ENCODE measurements at regions not wholly inside any gene's neighbourhood (a gene's known extent, or its start where the extent isn't known, plus 50 kb on each side); places are given as distances from the start of the nearest gene placed in this dataset.
"Not testable (repeated sequence)": the region's sequence is repeated elsewhere in the genome, so short reads cannot be mapped to it uniquely, and the experiment has no call there.

DNA sequence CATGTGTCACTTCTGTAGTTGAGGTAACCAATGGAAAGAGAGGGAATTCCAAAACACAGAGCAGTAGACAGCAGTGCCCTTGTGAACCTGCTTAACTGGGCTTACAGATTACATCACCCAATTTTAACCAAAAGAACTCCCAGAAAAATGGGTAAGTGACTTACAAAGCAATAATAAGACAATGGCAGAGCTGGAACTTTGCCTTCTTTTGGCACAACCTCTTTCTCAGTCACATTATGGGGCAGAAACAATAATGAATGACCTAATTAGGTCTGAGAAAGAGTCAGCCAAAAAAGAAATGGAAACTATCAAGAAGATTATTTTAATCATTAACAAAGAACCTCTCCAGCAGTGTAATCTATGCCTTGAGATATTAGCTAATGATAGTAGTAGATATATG is 146.5 kb downstream of the SPATA31D1 start:
- Histone ChIP-seq H3K36me3 (ENCODE audit: insufficient read depth, low read length, poor library complexity, severe bottlenecking) (no peaks in the 10 kb centered on the region), H3K4me3 (ENCODE audit: low read depth, low read length, poor library complexity, severe bottlenecking) (no peak overlapping the region), H3K27ac (ENCODE audit: low read depth, low read length, poor library complexity, severe bottlenecking) (no peak overlapping the region), H3K27me3 (replicated peaks; ENCODE audit: insufficient read depth, low read depth, low read length, poor library complexity) (peaks cover 4% of the 10 kb centered on the region), H3K4me1 (ENCODE audit: insufficient read depth, low read length, poor library complexity, severe bottlenecking) (no peaks in the 10 kb centered on the region), H3K9me3 (ENCODE audit: low read depth, low read length, poor library complexity, severe bottlenecking) (no peaks in the 10 kb centered on the region)
- TF ChIP-seq EZH2 (IDR thresholded peaks at IDR 0.05; ENCODE audit: borderline replicate concordance, low read depth, low read length, poor library complexity, severe bottlenecking) = no peak
- TF ChIP-seq, protein P1, sequence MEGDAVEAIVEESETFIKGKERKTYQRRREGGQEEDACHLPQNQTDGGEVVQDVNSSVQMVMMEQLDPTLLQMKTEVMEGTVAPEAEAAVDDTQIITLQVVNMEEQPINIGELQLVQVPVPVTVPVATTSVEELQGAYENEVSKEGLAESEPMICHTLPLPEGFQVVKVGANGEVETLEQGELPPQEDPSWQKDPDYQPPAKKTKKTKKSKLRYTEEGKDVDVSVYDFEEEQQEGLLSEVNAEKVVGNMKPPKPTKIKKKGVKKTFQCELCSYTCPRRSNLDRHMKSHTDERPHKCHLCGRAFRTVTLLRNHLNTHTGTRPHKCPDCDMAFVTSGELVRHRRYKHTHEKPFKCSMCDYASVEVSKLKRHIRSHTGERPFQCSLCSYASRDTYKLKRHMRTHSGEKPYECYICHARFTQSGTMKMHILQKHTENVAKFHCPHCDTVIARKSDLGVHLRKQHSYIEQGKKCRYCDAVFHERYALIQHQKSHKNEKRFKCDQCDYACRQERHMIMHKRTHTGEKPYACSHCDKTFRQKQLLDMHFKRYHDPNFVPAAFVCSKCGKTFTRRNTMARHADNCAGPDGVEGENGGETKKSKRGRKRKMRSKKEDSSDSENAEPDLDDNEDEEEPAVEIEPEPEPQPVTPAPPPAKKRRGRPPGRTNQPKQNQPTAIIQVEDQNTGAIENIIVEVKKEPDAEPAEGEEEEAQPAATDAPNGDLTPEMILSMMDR (conservative IDR thresholded peaks at IDR 0.05; ENCODE audit: low read depth, low read length) = no peak
- BruUV-seq (replicated peaks) = no TSS peak
- intact Hi-C loops (cut with micrococcal nuclease; ENCODE audit: unreplicated experiment) = no loop called here
- no peak for DNase-seq (ENCODE audit: low spot score)
- ChIA-PET POLR2A (ENCODE audit: low non-redundant PET) (no interaction called here), CTCF (no interaction called here)

DNA sequence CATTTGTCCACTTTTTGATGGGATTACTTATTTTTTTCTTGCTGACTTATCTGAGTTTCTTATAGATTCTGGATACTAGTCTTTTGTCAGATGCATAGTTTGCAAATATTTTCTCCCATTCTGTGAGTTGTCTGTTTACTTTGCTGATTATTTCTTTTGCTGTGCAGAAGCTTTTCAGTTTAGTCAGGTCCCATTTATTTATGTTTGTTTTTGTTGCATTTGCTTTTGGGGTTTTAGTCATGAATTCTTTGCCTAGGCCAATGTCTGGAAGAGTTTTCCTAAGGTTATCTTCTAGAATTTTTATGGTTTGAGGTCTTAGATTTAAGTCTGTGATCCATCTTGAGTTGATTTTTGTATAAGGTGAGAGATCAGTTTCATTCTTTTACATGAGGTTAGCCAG is 149.5 kb downstream of the SPATA31D1 start:
- DNase-seq (ENCODE audit: low spot score); H3K27me3 ChIP-seq (replicated peaks; ENCODE audit: insufficient read depth, low read depth, low read length, poor library complexity); intact Hi-C loops (cut with micrococcal nuclease; ENCODE audit: unreplicated experiment); BruUV-seq (replicated peaks); H3K4me1 ChIP-seq (ENCODE audit: insufficient read depth, low read length, poor library complexity, severe bottlenecking); H3K9me3 ChIP-seq (ENCODE audit: low read depth, low read length, poor library complexity, severe bottlenecking); H3K36me3 ChIP-seq (ENCODE audit: insufficient read depth, low read length, poor library complexity, severe bottlenecking); H3K4me3 ChIP-seq (ENCODE audit: low read depth, low read length, poor library complexity, severe bottlenecking); CTCF ChIA-PET; POLR2A ChIA-PET (ENCODE audit: low non-redundant PET); H3K27ac ChIP-seq (ENCODE audit: low read depth, low read length, poor library complexity, severe bottlenecking): not testable (repeated sequence)

DNA sequence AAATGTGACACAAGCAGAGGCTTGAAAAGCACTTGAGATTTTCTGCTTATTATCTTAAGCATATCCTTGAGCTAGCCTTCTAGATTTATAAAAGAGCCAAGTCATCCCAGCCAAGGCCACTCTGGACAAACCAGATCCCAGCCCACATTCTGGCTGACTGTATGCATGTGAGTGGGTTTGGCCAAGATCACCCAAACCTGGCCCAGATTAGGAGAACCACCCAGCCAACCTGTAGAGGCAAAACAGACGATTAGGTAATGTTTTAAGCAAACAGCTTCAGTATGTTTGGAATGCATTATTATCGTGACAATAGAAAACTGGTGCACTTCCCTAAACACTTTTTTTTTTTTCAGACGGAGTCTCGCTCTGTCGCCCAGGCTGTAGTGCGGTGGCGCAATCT is 151.9 kb downstream of the SPATA31D1 start:
- Histone ChIP-seq H3K4me1 (ENCODE audit: insufficient read depth, low read length, poor library complexity, severe bottlenecking) (no peaks in the 10 kb centered on the region), H3K9me3 (ENCODE audit: low read depth, low read length, poor library complexity, severe bottlenecking) (no peaks in the 10 kb centered on the region), H3K36me3 (ENCODE audit: insufficient read depth, low read length, poor library complexity, severe bottlenecking) (no peaks in the 10 kb centered on the region), H3K27ac (ENCODE audit: low read depth, low read length, poor library complexity, severe bottlenecking) (no peak overlapping the region), H3K27me3 (replicated peaks; ENCODE audit: insufficient read depth, low read depth, low read length, poor library complexity) (peaks cover 4% of the 10 kb centered on the region), H3K4me3 (ENCODE audit: low read depth, low read length, poor library complexity, severe bottlenecking) (no peak overlapping the region)
- BruUV-seq (replicated peaks) = no TSS peak
- ChIA-PET CTCF (no interaction called here), POLR2A (ENCODE audit: low non-redundant PET) (no interaction called here)
- no peak for TF ChIP-seq EZH2 (IDR thresholded peaks at IDR 0.05; ENCODE audit: borderline replicate concordance, low read depth, low read length, poor library complexity, severe bottlenecking)
- TF ChIP-seq, protein P1 (conservative IDR thresholded peaks at IDR 0.05; ENCODE audit: low read depth, low read length) = no peak
- intact Hi-C loops (cut with micrococcal nuclease; ENCODE audit: unreplicated experiment) = no loop called here
- DNase-seq (ENCODE audit: low spot score) = no peak

DNA sequence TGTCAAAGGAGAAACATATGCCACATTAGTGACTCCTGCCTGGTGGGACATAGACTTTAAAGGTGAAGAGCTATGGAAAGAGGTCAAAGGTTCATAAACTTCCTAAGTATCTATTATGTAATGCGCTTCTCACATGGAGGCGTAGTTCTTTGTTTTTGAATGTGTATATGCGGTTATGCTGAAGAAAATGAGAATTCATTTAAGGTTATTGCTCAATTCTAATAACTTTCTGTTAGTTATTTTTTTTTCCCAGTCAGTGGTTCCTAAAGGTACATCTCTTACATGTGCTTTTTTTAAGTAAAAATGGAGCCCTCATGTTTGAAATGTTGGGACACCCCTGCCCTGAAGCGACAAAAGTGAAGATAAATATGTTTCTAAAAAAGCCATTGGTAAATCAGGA is 156.2 kb downstream of the SPATA31D1 start:
- CTCF ChIA-PET = no interaction called here
- TF ChIP-seq, protein P1 (conservative IDR thresholded peaks at IDR 0.05; ENCODE audit: low read depth, low read length) = no peak
- no peak for TF ChIP-seq EZH2 (IDR thresholded peaks at IDR 0.05; ENCODE audit: borderline replicate concordance, low read depth, low read length, poor library complexity, severe bottlenecking)

More for the DNA sequence above, 156.2 kb downstream of the SPATA31D1 start:
- no peaks in the 10 kb centered on the region for H3K9me3 ChIP-seq (ENCODE audit: low read depth, low read length, poor library complexity, severe bottlenecking)
- no peak for DNase-seq (ENCODE audit: low spot score)
- intact Hi-C loops (cut with micrococcal nuclease; ENCODE audit: unreplicated experiment) = no loop called here
- no peak overlapping the region for H3K4me3 ChIP-seq (ENCODE audit: low read depth, low read length, poor library complexity, severe bottlenecking)
- no peaks in the 10 kb centered on the region for H3K4me1 ChIP-seq (ENCODE audit: insufficient read depth, low read length, poor library complexity, severe bottlenecking)
- POLR2A ChIA-PET (ENCODE audit: low non-redundant PET) = no interaction called here
- BruUV-seq (replicated peaks) = no TSS peak
- H3K27ac ChIP-seq (ENCODE audit: low read depth, low read length, poor library complexity, severe bottlenecking) = no peak overlapping the region
- no peaks in the 10 kb centered on the region for H3K36me3 ChIP-seq (ENCODE audit: insufficient read depth, low read length, poor library complexity, severe bottlenecking)
- H3K27me3 ChIP-seq (replicated peaks; ENCODE audit: insufficient read depth, low read depth, low read length, poor library complexity) = peaks cover 2% of the 10 kb centered on the region

Measured in A673 (cell line).